SJSA1 (cell line): ENCODE measurements at regions not wholly inside any gene's neighbourhood (a gene's known extent, or its start where the extent isn't known, plus 50 kb on each side); places are given as distances from the start of the nearest gene placed in this dataset.

ENCODE experiments used
- DNase-seq, 2 experiments: peaks; one replicate each; pipeline ENCODE4 v3.0.0-alpha.2; 2015 to 2020; ENCODE audit warnings: low spot score in 2 of 2, low read depth in 1 of 2
- H3K27ac ChIP-seq: fragments of 250-450 bp; sonication (Bioruptor Pico); 2 replicates; pipeline ENCODE4 v1.5.1; 2020; ENCODE audit warnings: mild to moderate bottlenecking, moderate library complexity
- H3K27me3 ChIP-seq: fragments of 250-450 bp; sonication (Bioruptor Pico); replicated peaks from 2 replicates; pipeline ENCODE4 v1.5.1; 2020; ENCODE audit warnings: mild to moderate bottlenecking, moderate library complexity
- H3K36me3 ChIP-seq: fragments of 250-450 bp; sonication (Bioruptor Pico); 2 replicates; pipeline ENCODE4 v1.5.1; 2020; ENCODE audit warnings: mild to moderate bottlenecking
- H3K4me1 ChIP-seq: fragments of 250-450 bp; sonication (Bioruptor Pico); replicated peaks from 2 replicates; pipeline ENCODE4 v1.6.1; 2021; ENCODE audit warnings: mild to moderate bottlenecking
- H3K4me3 ChIP-seq: fragments of 250-450 bp; sonication (Bioruptor Pico); 2 replicates; pipeline ENCODE4 v1.5.1; 2020; ENCODE audit warnings: mild to moderate bottlenecking
- H3K9me3 ChIP-seq: fragments of 250-450 bp; sonication (Bioruptor Pico); replicated peaks from 2 replicates; pipeline ENCODE4 v1.5.1; 2020; ENCODE audit warnings: mild to moderate bottlenecking

- Histone ChIP-seq H3K27ac (no peak overlapping the region), H3K4me1 (no peaks in the 10 kb centered on the region)
- no peak for DNase-seq
Measured at GRCh38 chr16:5551909-5552308, 454.3 kb upstream of the EEF2KMT start.

DNA sequence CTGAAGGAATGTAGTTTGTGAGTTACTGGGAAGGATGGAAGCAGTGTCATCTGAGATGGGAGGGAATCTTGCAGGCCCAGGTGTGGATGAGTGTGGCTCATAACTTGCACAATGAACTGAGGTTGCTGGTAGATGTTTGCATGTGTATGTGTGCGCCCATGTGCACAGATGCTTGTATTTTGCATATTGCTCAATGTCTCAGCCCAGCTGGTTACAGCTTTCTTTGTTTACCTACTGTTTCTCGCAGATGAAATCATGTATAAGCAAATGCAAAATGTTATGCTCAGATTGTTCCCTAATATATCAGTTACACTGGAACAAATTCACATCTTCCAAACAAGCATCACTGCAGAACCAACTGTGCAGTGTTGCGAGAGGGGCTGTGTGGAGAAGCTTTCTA is 452.2 kb upstream of the EEF2KMT start:
- Histone ChIP-seq H3K4me3 (no peak overlapping the region), H3K9me3 (no peaks in the 10 kb centered on the region), H3K27ac (no peak overlapping the region), H3K4me1 (no peaks in the 10 kb centered on the region), H3K36me3 (no peaks in the 10 kb centered on the region), H3K27me3 (no peaks in the 10 kb centered on the region)
- DNase-seq: no peak

More at GRCh38 chr16:5551909-5552308, 454.3 kb upstream of the EEF2KMT start:
- H3K4me3 ChIP-seq: no peak overlapping the region
- no peaks in the 10 kb centered on the region for H3K9me3 ChIP-seq
- H3K27me3 ChIP-seq: no peaks in the 10 kb centered on the region
- no peaks in the 10 kb centered on the region for H3K36me3 ChIP-seq

DNA sequence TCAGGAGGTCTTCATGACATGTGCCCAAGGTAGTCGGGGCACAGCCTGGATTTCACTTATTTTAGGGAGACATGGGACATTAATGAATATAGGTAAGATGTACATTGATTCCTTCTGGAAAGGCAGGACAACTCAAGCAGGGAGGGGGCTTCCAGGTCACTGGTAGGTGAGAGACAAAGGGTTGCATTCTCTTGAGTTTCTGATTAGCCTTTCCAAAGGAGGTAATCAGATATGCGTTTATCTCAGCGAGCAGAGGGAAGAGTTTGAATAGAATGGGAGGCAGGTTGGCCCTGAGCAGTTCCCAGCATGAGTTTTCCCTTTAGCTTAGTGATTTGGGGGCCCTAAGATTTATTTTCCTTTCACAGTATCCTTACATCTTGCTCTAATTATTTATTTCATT is 443.8 kb upstream of the EEF2KMT start:
- Histone ChIP-seq H3K27ac (no peak overlapping the region), H3K4me1 (no peaks in the 10 kb centered on the region), H3K36me3 (no peaks in the 10 kb centered on the region), H3K27me3 (no peaks in the 10 kb centered on the region), H3K9me3 (no peaks in the 10 kb centered on the region), H3K4me3 (no peak overlapping the region)
- DNase-seq: no peak

DNA sequence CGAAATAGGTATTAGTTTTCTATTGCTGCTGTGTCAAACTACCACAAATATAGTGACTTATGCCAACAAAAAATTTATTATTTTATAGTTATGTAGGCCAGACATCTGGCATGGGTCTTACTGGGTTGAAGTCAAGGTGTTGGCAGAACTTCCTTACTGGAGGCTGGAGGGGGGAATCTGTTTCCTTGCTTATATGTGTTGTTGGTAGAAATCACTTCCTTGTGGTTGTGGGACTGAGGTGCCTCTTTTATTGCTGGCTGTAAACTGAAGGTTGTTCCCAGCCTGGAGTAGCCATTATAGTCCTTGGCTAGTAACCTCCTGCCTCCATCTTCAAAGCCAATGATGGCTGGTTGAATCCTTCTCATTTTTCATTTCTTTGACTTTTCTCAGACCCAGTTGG is 439.8 kb upstream of the EEF2KMT start:
- no peak for DNase-seq
- no peaks in the 10 kb centered on the region for H3K9me3 ChIP-seq
- H3K4me1 ChIP-seq: no peaks in the 10 kb centered on the region
- no peaks in the 10 kb centered on the region for H3K36me3 ChIP-seq
- H3K4me3 ChIP-seq: no peak overlapping the region
- H3K27me3 ChIP-seq: no peaks in the 10 kb centered on the region
- no peak overlapping the region for H3K27ac ChIP-seq

DNA sequence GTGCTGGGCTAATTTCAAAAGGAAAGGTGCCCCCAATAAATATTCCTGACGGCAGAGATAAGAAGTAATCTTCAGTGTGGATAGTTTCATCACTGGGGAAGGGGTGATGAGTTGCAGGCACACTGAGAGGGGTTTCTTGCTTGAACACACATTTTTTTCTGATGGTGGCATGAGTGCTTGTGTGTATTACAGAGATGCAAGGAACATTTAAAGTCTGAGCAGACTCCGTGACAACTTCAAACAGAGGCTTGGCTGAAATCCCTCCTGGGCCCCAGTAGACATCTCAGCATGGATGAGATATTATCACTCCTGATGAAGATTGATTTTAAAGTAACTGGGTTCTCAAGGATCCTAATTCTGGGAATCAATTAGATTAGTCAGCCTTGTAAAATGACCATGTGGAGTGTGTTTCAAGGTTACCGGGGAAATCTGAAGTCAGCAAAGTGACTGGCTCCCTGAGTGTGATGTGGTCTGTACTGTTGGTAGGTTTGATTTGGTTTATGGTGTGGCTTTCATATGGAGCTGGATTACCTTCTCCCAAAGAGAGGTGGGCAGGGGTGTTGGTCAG is 435.8 kb upstream of the EEF2KMT start:
- Histone ChIP-seq H3K27me3 (no peaks in the 10 kb centered on the region), H3K27ac (no peak overlapping the region), H3K4me3 (no peak overlapping the region), H3K36me3 (no peaks in the 10 kb centered on the region), H3K4me1 (no peaks in the 10 kb centered on the region), H3K9me3 (no peaks in the 10 kb centered on the region)
- DNase-seq: no peak

- H3K27ac ChIP-seq: no peak overlapping the region
- H3K4me1 ChIP-seq: no peaks in the 10 kb centered on the region
- no peaks in the 10 kb centered on the region for H3K36me3 ChIP-seq
- H3K27me3 ChIP-seq: no peaks in the 10 kb centered on the region
- no peak for DNase-seq
- H3K4me3 ChIP-seq: no peak overlapping the region
- H3K9me3 ChIP-seq: no peaks in the 10 kb centered on the region
Measured at GRCh38 chr16:5527817-5528216, 430.2 kb upstream of the EEF2KMT start.

DNA sequence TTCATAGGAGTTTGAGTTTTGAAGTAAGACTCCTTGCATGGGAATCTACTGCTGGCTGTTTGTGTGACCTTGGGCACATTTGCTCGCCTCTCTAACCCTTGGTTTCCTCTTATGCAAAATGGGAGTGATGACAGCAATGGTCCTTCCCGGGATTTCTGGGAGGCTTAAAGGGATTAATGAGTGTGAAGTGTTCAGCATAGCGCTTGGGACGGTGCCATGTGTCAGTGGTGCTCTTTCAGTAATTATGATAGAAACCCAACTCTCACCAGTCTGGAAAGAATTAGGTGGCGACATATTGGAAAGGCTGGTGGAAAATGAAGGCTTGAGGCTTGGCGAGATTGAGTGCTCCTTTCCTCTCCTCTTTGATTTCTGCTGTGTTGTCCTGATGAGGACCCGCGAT is 429.2 kb upstream of the EEF2KMT start:
- H3K27me3 ChIP-seq: no peaks in the 10 kb centered on the region
- no peaks in the 10 kb centered on the region for H3K4me1 ChIP-seq
- no peak overlapping the region for H3K4me3 ChIP-seq
- H3K36me3 ChIP-seq: no peaks in the 10 kb centered on the region
- no peak overlapping the region for H3K27ac ChIP-seq
- DNase-seq: no peak
- H3K9me3 ChIP-seq: no peaks in the 10 kb centered on the region

DNA sequence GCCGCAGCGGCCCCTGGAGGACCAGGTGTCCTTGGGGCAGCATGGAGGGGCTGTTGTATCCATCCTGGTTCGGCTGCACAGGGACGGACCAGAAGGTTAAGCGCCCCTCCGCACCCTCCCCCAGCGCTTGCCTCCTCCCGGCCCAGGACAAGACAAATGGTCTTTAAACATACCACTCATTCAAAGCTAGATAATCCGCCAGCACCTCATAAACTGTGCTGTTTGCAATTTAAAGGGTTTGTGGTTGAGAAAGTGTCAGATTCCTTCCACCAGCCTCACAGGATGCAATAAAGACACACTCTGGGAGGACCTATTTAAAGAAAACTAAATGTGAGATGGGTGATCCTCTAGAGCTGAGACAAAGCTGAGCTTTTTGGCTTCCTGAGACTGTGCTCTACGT is 426.2 kb upstream of the EEF2KMT start:
- Histone ChIP-seq H3K4me3 (no peak overlapping the region), H3K27me3 (no peaks in the 10 kb centered on the region), H3K9me3 (no peaks in the 10 kb centered on the region), H3K36me3 (no peaks in the 10 kb centered on the region), H3K4me1 (no peaks in the 10 kb centered on the region), H3K27ac (no peak overlapping the region)
- DNase-seq: no peak

DNA sequence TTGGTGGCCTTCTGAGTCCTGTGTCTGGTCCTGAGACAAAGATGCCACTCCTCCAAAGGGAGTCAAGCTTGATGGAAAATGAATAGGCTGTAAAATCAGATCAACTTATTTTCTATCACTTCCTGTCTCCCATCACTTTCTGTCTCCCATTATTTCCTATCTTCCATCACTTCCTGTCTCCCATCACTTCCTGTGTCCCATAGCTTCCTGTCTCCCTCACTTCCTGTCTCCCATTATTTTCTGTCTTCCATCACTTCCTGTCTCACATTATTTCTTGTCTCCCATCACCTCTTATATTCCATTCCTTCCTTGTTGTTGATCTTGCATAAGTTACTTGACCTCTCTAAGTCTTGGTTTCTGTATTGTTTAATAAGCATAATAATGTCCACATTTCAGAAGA is 418.5 kb upstream of the EEF2KMT start:
- Histone ChIP-seq H3K36me3 (no peaks in the 10 kb centered on the region), H3K4me1 (no peaks in the 10 kb centered on the region), H3K9me3 (no peaks in the 10 kb centered on the region), H3K27ac (no peak overlapping the region), H3K27me3 (no peaks in the 10 kb centered on the region), H3K4me3 (no peak overlapping the region)
- DNase-seq: no peak

- no peak overlapping the region for H3K27ac ChIP-seq
- H3K4me3 ChIP-seq: no peak overlapping the region
- no peak for DNase-seq
- no peaks in the 10 kb centered on the region for H3K4me1 ChIP-seq
- no peaks in the 10 kb centered on the region for H3K36me3 ChIP-seq
- H3K9me3 ChIP-seq: no peaks in the 10 kb centered on the region
- no peaks in the 10 kb centered on the region for H3K27me3 ChIP-seq
Measured at GRCh38 chr16:5512014-5512413, 414.4 kb upstream of the EEF2KMT start.

- no peak for DNase-seq
- H3K4me3 ChIP-seq: no peak overlapping the region
- H3K36me3 ChIP-seq: no peaks in the 10 kb centered on the region
- no peak overlapping the region for H3K27ac ChIP-seq
- H3K27me3 ChIP-seq: no peaks in the 10 kb centered on the region
- H3K9me3 ChIP-seq: no peaks in the 10 kb centered on the region
- H3K4me1 ChIP-seq: no peaks in the 10 kb centered on the region
Measured at GRCh38 chr16:5510819-5511370, 413.3 kb upstream of the EEF2KMT start.

DNA sequence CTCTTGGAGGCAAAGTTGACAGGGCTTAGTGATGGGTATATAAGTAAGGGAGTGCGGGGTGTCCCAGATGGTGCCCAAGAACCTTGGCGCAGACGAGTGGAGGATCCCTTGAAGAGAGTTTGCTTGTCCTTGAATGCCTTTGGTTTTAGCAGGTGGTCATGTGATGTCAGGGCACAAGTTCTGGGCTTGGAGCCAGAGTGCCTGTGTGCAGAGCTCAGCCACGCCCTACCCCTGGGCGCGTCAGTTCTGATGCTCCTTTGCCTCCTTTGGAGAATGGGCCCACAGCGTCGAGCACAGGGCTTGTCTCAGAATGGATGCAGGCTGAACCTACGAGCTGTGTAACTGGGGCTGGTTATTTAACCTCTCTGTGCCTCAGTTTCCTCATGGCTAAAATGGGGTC is 412.2 kb upstream of the EEF2KMT start:
- Histone ChIP-seq H3K36me3 (no peaks in the 10 kb centered on the region), H3K27ac (no peak overlapping the region), H3K9me3 (no peaks in the 10 kb centered on the region), H3K4me1 (no peaks in the 10 kb centered on the region), H3K27me3 (no peaks in the 10 kb centered on the region), H3K4me3 (no peak overlapping the region)
- DNase-seq: no peak

DNA sequence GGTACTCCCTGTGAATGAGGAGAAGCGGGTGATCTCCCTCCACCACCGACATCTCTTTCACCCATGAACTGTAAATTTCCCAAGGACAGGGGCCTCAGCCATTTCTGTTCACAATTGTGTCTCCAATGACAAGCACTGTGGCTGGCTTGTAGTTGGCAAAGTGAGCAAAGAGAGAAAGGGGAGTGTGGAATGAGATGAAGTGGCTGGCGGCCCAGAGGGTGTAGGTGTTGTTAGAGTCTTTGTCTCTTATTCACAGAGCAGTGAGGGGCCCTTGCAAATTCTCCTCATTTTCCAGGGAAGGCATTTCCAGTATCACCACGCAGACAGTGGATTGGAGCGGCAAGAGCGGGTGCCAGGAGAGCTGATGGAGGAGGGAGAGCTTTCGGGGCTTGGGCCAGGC is 411.7 kb upstream of the EEF2KMT start:
- no peaks in the 10 kb centered on the region for H3K27me3 ChIP-seq
- no peaks in the 10 kb centered on the region for H3K9me3 ChIP-seq
- H3K27ac ChIP-seq: no peak overlapping the region
- H3K4me3 ChIP-seq: no peak overlapping the region
- no peaks in the 10 kb centered on the region for H3K4me1 ChIP-seq
- no peaks in the 10 kb centered on the region for H3K36me3 ChIP-seq
- DNase-seq: no peak

GRCh38 chr16:5508371-5508770 is 410.8 kb upstream of the EEF2KMT start:
- no peaks in the 10 kb centered on the region for H3K36me3 ChIP-seq
- no peaks in the 10 kb centered on the region for H3K9me3 ChIP-seq
- no peak overlapping the region for H3K4me3 ChIP-seq
- no peak overlapping the region for H3K27ac ChIP-seq
- no peak for DNase-seq
- H3K27me3 ChIP-seq: no peaks in the 10 kb centered on the region
- H3K4me1 ChIP-seq: no peaks in the 10 kb centered on the region

GRCh38 chr16:5506021-5506420 is 408.4 kb upstream of the EEF2KMT start:
- Histone ChIP-seq H3K9me3 (no peaks in the 10 kb centered on the region), H3K27ac (no peak overlapping the region), H3K36me3 (no peaks in the 10 kb centered on the region), H3K4me3 (no peak overlapping the region), H3K4me1 (no peaks in the 10 kb centered on the region), H3K27me3 (no peaks in the 10 kb centered on the region; the same call in 1 of the 2 replicates)
- DNase-seq: no peak
